ENCODE measurements at regions not wholly inside any gene's neighbourhood (a gene's known extent, or its start where the extent isn't known, plus 50 kb on each side); places are given as distances from the start of the nearest gene placed in this dataset.

DNA sequence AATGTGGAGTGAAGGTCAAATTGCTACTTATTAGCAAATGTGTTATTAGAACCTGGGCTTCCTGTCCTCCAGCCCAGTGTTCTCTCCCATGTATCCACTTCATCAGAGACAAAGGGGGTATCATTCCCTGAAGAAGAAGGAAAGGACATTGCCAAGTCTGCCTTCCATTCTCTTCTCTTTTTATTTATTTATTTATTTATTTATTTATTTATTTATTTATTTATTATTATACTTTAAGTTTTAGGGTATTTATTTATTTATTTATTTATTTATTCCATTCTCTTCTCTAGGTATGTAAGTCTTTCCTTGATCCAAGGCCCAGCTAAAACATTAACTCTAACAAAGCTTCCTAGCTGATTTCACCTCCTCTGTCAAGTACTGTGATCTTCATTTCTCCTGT, 277.8 kb upstream of the DNAJC19 start:
- TF ChIP-seq CTCF (IDR thresholded peaks at IDR 0.05; ENCODE audit: poor library complexity, severe bottlenecking) (no peak), POLR2AphosphoS5 (IDR thresholded peaks at IDR 0.05) (no peak), EZH2 (IDR thresholded peaks at IDR 0.05; ENCODE audit: borderline replicate concordance, insufficient read depth, low read length, poor library complexity, severe bottlenecking) (no peak)
- TF ChIP-seq, protein P1, sequence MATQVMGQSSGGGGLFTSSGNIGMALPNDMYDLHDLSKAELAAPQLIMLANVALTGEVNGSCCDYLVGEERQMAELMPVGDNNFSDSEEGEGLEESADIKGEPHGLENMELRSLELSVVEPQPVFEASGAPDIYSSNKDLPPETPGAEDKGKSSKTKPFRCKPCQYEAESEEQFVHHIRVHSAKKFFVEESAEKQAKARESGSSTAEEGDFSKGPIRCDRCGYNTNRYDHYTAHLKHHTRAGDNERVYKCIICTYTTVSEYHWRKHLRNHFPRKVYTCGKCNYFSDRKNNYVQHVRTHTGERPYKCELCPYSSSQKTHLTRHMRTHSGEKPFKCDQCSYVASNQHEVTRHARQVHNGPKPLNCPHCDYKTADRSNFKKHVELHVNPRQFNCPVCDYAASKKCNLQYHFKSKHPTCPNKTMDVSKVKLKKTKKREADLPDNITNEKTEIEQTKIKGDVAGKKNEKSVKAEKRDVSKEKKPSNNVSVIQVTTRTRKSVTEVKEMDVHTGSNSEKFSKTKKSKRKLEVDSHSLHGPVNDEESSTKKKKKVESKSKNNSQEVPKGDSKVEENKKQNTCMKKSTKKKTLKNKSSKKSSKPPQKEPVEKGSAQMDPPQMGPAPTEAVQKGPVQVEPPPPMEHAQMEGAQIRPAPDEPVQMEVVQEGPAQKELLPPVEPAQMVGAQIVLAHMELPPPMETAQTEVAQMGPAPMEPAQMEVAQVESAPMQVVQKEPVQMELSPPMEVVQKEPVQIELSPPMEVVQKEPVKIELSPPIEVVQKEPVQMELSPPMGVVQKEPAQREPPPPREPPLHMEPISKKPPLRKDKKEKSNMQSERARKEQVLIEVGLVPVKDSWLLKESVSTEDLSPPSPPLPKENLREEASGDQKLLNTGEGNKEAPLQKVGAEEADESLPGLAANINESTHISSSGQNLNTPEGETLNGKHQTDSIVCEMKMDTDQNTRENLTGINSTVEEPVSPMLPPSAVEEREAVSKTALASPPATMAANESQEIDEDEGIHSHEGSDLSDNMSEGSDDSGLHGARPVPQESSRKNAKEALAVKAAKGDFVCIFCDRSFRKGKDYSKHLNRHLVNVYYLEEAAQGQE (IDR thresholded peaks at IDR 0.05; ENCODE audit: borderline replicate concordance): no peak

Data from neural cell (in vitro differentiated cells).